BJ (cell line): ENCODE measurements at regions not wholly inside any gene's neighbourhood (a gene's known extent, or its start where the extent isn't known, plus 50 kb on each side); places are given as distances from the start of the nearest gene placed in this dataset.

Experiments
- CTCF ChIA-PET: fragments of 350-600 bp; formaldehyde crosslinking; extraction: SDS; loops from one replicate; lab custom pipeline; 2021; ENCODE audit warnings: antibody characterized with exemption, inconsistent platforms; lab: Yijun Ruan, JAX
- POLR2A ChIA-PET: fragments of 300-600 bp; sonication (Branson Sonifier 250); formaldehyde crosslinking; extraction: SDS; loops from one replicate; lab custom pipeline; 2021; ENCODE audit warnings: antibody characterized with exemption; lab: Charles Lee
- DNase-seq: peaks from one replicate; pipeline ENCODE4 v3.0.0-alpha.2; 2011; ENCODE audit warnings: low read depth
- H3K27me3 ChIP-seq: 2 replicates; pipeline ENCODE4 v1.6.0; 2011; ENCODE audit warnings: low read length; ENCODE audit not compliant: control insufficient read depth, insufficient read depth
- H3K36me3 ChIP-seq: 2 replicates; pipeline ENCODE4 v1.5.1; 2011; ENCODE audit warnings: low read length; ENCODE audit not compliant: control insufficient read depth, insufficient read depth
- H3K4me3 ChIP-seq: 2 replicates; pipeline ENCODE4 v1.5.1; 2011; ENCODE audit warnings: low read depth, mild to moderate bottlenecking, control low read depth, low read length
- TF ChIP-seq, protein P1 (sequence below): IDR thresholded peaks from 2 replicates; pipeline ENCODE4 v1.5.1; 2011; ENCODE audit warnings: low read depth, mild to moderate bottlenecking, control low read depth, inconsistent platforms, low read length, moderate library complexity; ENCODE audit not compliant: insufficient read depth

DNA sequence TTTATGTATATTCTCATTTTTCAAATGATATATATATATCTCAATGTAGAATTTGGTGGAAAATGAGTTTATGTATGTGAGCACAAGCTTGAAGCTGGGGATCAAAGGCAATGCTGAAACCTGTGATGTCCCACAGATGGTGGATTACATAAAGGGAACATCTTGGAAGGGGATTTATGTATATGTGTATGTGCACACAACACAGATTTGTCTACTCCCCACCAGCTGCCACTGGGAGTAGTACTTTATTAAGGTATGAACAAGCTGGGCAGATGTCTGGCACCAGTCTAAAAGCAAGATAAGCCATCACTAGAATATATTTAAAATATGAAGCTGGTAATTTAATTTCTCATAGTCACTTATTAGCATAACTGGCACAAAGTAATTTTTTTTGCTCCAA is 895.6 kb downstream of the SLC6A15 start:
- ChIA-PET POLR2A (no interaction called here), CTCF (no interaction called here)
- Histone ChIP-seq H3K27me3 (no peaks in the 10 kb centered on the region), H3K36me3 (no peaks in the 10 kb centered on the region), H3K4me3 (no peak overlapping the region)
- DNase-seq, result no peak
- TF ChIP-seq, protein P1, sequence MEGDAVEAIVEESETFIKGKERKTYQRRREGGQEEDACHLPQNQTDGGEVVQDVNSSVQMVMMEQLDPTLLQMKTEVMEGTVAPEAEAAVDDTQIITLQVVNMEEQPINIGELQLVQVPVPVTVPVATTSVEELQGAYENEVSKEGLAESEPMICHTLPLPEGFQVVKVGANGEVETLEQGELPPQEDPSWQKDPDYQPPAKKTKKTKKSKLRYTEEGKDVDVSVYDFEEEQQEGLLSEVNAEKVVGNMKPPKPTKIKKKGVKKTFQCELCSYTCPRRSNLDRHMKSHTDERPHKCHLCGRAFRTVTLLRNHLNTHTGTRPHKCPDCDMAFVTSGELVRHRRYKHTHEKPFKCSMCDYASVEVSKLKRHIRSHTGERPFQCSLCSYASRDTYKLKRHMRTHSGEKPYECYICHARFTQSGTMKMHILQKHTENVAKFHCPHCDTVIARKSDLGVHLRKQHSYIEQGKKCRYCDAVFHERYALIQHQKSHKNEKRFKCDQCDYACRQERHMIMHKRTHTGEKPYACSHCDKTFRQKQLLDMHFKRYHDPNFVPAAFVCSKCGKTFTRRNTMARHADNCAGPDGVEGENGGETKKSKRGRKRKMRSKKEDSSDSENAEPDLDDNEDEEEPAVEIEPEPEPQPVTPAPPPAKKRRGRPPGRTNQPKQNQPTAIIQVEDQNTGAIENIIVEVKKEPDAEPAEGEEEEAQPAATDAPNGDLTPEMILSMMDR, result no peak

DNA sequence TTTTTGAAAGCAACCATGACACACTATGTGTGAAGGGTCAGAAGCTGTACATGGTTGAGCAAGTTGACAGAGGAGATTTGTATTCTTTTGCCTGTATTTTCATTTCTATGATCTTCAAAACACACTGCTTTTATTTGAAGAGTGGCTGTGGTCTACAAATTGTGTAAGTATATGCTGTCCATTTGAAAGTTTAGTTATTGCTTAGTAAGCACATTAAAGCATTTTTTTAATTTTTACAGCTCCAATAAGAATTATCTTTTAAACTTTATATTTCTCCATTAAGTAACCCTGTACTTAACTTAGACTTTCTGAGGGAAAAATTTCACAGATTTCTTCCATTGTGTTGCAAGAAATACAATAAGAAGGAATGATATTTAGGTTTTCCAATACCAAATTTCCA is 915.2 kb downstream of the SLC6A15 start:
- Histone ChIP-seq H3K4me3 (no peak overlapping the region), H3K27me3 (no peaks in the 10 kb centered on the region), H3K36me3 (no peaks in the 10 kb centered on the region)
- ChIA-PET CTCF (no interaction called here), POLR2A (no interaction called here)
- no peak for DNase-seq
- TF ChIP-seq, protein P1, result no peak

DNA sequence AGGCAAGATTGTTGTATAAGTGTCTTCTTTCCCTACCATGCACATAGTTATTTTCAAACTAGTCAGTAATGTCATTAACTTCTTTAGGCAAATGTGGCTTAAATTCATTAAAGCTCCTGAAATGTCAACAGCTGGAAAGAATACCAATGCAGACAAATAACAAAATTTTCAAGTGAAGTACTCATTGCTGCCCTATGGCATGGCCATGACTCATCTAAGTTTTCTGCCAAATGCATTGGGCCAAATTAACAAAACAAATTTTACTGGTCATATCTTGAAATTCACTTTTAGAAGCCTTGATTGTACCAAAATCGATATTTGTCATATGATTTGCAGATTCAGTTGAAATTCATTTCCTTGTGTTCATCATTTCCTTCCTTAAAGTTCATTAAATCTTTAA is 915.9 kb downstream of the SLC6A15 start:
- TF ChIP-seq, protein P1, result no peak
- no peaks in the 10 kb centered on the region for H3K36me3 ChIP-seq
- no peaks in the 10 kb centered on the region for H3K27me3 ChIP-seq
- ChIA-PET CTCF (no interaction called here), POLR2A (no interaction called here)
- H3K4me3 ChIP-seq, result no peak overlapping the region
- DNase-seq, result no peak

DNA sequence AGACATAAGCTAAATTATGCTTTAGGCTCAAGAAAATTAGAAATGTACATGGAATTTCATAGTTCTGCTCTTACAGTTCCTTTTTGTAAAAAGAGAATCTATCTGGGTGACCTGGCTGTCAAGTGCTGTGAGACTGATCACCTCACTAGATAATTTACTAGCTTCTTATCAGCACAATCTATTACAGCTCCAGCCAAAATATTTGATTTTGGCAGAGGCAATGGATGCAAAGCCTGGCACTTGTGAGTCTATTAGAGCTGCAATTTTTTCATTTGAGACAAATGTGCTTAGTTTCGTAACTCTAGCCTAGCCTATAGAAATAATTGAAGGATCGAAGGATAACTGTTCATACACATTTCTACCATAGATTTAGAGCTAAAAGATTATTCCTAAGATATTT is 927.5 kb downstream of the SLC6A15 start:
- ChIA-PET CTCF (no interaction called here), POLR2A (no interaction called here)
- TF ChIP-seq, protein P1, result no peak
- Histone ChIP-seq H3K4me3 (no peak overlapping the region), H3K36me3 (no peaks in the 10 kb centered on the region), H3K27me3 (no peaks in the 10 kb centered on the region)
- no peak for DNase-seq

DNA sequence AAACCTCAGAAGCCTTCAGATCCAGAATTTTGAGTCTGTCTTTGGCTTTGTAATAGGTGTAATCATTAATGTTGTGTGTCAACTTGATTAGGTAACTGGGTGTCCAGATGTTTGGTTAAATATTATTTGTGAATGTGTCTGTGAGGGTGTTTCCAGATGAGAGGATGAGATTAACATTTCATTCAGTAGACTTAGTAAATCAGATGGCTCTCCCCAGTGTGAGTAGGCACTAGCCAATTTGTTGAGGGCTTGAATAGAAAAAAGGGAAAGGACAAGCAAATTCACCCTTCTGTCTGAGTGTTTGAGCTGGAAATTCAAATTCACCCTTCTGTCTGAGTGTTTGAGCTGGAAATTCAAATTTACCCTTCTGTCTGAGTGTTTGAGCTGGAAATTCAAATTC is 932.2 kb downstream of the SLC6A15 start:
- POLR2A ChIA-PET, result no interaction called here
- H3K4me3 ChIP-seq, result no peak overlapping the region
- TF ChIP-seq, protein P1, result no peak
- CTCF ChIA-PET, result no interaction called here
- H3K27me3 ChIP-seq, result no peaks in the 10 kb centered on the region
- H3K36me3 ChIP-seq, result no peaks in the 10 kb centered on the region
- no peak for DNase-seq
